Fibroblast of skin of right biceps (primary cell): ENCODE measurements at regions not wholly inside any gene's neighbourhood (a gene's known extent, or its start where the extent isn't known, plus 50 kb on each side); places are given as distances from the start of the nearest gene placed in this dataset.

Source experiments
- DNase-seq: peaks from one replicate; pipeline ENCODE4 v3.0.0-alpha.2; 2013

GRCh38 chr20:54364919-54365318 is 110.5 kb upstream of the DOK5 start:
- no peak for DNase-seq

DNA sequence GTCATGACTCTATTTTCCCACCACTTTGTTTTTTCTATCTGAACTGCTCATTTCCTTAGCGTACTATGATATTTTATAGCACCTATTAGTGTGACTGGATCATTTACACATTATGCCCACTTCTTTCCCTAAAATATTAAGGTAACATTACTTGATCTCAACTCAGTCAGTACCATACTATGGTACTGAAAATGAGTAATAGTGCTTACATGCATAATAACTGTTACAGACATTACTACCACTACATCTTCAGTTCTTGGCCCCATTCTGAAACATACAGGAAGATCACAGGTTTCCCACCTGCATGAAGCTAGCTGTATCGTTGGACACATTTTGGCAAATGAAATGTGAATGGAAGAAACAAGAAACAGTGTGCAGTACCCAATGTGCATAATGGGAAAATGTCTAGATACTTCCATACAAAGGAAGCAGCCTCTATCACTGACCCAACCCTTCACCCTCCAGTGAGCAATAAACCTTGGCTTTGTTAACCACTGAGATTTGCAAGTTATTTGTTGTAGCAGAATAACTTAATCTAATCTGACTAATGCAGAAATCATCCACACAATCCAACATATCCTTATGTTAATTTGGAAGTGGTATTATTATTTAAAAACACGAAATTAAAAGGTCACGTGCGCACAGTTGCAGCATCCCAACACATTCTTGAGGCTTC is 108.6 kb upstream of the DOK5 start:
- DNase-seq, result no peak

DNA sequence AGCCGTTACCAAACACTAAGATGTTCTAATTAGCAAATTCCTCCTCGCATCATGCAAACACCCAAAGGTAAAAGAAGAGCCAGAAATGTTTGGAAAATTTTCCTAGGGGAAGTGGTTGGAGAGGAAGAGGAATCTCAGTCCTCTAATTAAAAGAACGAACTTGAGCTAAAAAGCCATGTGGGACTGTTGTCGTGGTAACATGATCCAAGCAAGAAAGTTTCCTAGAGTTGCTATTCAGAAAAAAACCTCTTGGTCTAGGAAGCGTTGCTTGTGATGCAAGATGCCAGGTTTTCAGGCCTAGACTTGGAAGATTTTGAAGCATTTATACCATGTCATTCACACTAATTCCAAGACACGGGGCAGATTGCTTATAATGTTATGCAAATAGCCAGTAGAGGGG is 106.8 kb upstream of the DOK5 start:
- DNase-seq, result no peak

GRCh38 chr20:54372313-54372712 is 103.1 kb upstream of the DOK5 start:
- no peak for DNase-seq

GRCh38 chr20:54377992-54378773 is 97.2 kb upstream of the DOK5 start:
- DNase-seq, result no peak

GRCh38 chr20:54379893-54380584 is 95.4 kb upstream of the DOK5 start:
- no peak for DNase-seq

GRCh38 chr20:54382419-54382818 is 93.0 kb upstream of the DOK5 start:
- DNase-seq, result no peak

- DNase-seq, result no peak
Measured at GRCh38 chr20:54385746-54386145, 89.6 kb upstream of the DOK5 start.

DNA sequence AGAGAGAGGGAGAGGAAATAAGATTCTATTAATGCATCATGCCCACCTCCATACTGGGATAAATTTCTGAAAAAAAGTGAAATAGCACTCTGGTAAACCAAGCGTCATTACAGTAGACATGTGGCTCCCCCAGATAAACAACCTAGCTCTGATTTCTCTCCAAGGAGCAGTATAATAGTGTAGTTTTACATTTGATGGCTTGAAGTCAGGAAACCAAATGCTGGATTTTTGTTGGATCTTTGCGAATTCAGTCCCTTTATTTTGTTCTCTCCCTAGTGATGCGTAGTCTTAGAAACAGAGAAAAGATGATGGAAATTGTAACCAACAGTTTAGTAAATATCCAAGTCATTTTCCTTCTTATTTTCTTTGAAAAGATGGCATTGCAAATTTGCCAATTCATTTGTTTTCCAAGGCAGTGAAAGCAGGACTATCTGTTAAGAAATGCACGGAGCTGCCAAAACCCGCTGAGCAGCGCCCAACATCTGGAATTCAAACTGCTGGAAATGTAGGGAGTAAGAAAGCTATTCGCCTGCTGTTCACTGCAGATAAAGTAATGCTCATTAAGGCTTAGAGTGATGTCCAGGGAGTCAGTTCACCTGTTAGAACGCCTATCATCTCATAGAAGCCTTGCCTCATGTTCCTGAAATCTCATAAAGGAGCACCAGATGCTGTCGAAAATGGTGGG is 85.7 kb upstream of the DOK5 start:
- DNase-seq, result no peak

- no peak for DNase-seq
Measured at GRCh38 chr20:54397292-54398140, 77.9 kb upstream of the DOK5 start.

- no peak for DNase-seq
Measured at GRCh38 chr20:54398814-54399213, 76.6 kb upstream of the DOK5 start.

DNA sequence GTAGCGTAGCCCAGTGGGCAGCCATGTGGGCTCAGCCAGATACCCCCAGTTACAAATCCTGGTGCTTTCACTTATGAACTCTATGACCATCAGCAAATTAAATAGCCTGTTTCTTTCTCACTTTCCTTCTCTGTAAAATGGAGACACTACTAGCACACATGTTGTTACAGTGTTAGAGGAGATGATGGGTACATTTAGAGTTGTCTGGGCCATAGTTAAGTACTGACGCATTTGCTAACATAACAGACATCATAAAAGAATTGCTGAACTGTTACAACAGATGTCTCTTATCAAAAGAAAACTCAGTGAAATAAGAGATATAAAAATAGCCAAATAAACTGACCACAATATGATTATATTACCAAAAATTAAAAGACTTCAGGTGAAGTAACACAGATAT is 69.9 kb upstream of the DOK5 start:
- DNase-seq, result no peak

DNA sequence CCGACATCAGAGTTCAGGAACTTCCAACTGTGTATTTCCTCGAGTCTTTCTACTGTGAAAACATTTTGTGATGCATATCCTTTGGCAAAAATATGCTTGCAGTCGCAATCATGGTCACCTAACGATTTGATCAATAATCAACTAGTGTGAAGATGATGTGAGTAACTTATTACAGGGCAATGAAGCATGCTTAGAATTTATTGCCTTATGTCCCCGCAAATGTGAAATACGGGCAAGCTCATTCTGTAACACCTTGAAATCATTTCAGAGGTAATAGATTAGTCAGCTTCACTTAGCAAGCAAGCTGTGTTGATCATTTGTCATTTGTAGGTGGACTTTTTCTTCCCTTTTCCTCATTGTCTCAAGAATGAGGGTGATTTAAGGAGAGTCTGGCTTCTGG is 67.9 kb upstream of the DOK5 start:
- DNase-seq, result no peak

DNA sequence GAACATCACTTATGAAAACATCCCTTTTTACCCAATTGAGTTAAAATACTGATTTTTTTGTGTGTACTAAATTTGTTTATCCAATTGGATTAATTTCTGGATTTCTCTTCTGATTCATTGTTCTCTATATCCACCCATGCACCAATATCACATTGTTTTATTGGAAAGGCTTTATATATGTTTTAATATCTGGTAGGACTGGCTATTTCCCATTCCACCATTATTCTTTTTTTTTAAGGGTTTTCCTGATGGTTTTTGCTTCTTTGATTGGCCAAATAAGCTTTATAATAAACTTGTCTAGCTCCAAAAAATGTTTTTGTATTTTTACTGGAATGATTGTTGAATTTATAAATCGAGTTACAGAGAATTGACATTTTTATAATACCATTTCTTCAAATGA is 59.4 kb upstream of the DOK5 start:
- DNase-seq, result no peak

- no peak for DNase-seq
Measured at GRCh38 chr20:54416770-54417169, 58.6 kb upstream of the DOK5 start.

GRCh38 chr20:54419531-54419930 is 55.9 kb upstream of the DOK5 start:
- no peak for DNase-seq
